AG04449 (cell line): ENCODE measurements at regions not wholly inside any gene's neighbourhood (a gene's known extent, or its start where the extent isn't known, plus 50 kb on each side); places are given as distances from the start of the nearest gene placed in this dataset.

Experiments used
- CTCF ChIA-PET: fragments of 350-600 bp; formaldehyde crosslinking; extraction: SDS; loops from one replicate; lab custom pipeline; 2021; ENCODE audit warnings: antibody characterized with exemption; lab: Yijun Ruan, JAX
- POLR2A ChIA-PET: fragments of 400-600, 350-600 bp; formaldehyde crosslinking; extraction: SDS; loops from one replicate; lab custom pipeline; 2020; ENCODE audit warnings: antibody characterized with exemption, inconsistent platforms; lab: Yijun Ruan, JAX
- DNase-seq: peaks from one replicate; pipeline ENCODE4 v3.0.0-alpha.2; 2010; ENCODE audit warnings: low read depth, low spot score
- H3K4me3 ChIP-seq: 2 replicates; pipeline ENCODE4 v1.5.1; 2011; ENCODE audit warnings: low read depth, mild to moderate bottlenecking, control low read depth, low read length
- TF ChIP-seq, protein P1 (sequence below): IDR thresholded peaks from one replicate; pipeline ENCODE4 v1.5.1; 2011; ENCODE audit warnings: mild to moderate bottlenecking, moderate library complexity, low read length, control low read depth, inconsistent platforms; ENCODE audit not compliant: insufficient read depth; ENCODE audit errors: missing control alignments

DNA sequence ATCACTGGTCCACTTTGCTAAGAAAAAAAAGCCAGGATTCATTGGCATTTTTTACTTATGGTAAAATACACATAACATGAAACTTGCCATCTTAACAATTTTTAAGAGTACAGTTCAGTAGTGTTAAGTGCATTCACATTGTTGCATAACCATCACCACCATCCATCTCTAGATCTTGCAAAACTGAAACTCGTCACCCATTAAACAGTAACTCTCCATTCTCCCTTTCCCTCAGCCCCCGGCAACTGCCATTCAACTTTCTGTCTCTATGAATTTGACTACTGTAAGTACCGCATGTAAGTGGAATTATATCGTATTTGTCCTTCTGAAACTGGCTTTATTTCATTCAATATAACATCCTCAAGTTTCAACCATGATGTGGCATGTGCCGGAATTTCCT lies 56.3 kb upstream of the LNX1 start:
- ChIA-PET POLR2A (no interaction called here), CTCF (no interaction called here)
- H3K4me3 ChIP-seq: no peak overlapping the region
- TF ChIP-seq, protein P1, sequence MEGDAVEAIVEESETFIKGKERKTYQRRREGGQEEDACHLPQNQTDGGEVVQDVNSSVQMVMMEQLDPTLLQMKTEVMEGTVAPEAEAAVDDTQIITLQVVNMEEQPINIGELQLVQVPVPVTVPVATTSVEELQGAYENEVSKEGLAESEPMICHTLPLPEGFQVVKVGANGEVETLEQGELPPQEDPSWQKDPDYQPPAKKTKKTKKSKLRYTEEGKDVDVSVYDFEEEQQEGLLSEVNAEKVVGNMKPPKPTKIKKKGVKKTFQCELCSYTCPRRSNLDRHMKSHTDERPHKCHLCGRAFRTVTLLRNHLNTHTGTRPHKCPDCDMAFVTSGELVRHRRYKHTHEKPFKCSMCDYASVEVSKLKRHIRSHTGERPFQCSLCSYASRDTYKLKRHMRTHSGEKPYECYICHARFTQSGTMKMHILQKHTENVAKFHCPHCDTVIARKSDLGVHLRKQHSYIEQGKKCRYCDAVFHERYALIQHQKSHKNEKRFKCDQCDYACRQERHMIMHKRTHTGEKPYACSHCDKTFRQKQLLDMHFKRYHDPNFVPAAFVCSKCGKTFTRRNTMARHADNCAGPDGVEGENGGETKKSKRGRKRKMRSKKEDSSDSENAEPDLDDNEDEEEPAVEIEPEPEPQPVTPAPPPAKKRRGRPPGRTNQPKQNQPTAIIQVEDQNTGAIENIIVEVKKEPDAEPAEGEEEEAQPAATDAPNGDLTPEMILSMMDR: no peak
- DNase-seq: no peak

DNA sequence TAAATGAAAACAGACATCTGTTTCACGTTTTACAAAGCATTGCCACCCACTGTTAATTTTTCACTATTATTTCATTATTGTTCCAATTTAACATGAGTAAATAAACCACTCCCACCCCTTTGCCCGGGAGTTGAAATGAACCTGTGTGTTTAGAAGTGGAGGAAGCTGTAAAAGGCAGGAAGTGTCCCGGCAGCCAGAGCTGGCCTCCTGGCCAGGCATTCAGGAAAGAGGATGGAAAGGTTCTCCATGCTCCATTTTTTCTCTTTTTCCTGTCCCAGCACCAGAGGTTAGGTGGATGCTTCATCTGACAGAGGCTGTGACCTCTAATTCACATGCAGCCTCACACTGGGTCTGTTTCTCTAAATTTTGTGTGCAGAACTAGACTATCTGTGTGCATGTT lies 55.5 kb upstream of the LNX1 start:
- CTCF ChIA-PET: interaction anchor here (1.3 kb wide), 1 partner anchor 7 kb away, joined by 3 read pairs; no protein-coding TSS in a partner anchor
- POLR2A ChIA-PET: no interaction called here
- TF ChIP-seq, protein P1: no peak
- no peak overlapping the region for H3K4me3 ChIP-seq
- DNase-seq: no peak

DNA sequence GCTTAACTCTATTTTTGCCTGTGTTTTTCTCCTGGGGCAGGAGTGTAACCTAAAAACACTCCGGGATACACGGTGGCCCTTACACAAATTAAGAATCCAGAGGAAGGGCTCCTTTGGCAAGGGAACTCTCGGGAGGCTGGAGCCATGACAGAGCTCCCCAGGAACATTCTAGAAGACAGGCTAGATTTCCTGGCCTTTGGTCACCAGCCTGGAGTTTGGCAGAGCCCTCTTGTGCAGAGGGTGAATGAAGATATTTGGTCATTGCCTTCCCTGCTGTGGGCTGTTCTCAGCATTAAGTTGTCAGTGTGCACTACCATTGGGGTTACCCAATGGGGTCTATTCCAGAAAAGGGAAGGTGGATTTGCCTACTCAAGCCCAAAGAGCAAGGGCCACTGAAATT lies 53.8 kb upstream of the LNX1 start:
- CTCF ChIA-PET: no interaction called here
- TF ChIP-seq, protein P1: no peak
- H3K4me3 ChIP-seq: no peak overlapping the region
- DNase-seq: no peak
- POLR2A ChIA-PET: no interaction called here

DNA sequence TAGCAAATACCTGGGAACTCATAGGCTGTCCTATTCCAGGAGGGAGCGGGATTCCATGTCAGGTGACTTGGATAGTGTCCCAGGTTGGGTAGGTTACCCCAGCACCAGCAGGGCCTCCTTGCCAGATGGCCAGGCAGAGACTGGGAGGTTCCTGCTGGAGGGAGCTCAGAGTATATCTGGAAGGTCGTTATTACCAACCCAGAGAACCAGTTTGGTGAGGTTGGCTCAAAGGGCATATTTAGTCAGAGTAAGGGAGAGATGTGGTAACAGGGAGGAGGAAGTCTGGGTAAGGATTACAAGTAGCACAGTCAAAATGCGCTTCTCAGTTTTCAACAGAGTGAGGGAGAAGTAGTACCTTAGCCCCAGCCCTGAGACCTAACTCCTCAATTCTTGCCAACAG lies 53.3 kb upstream of the LNX1 start:
- no peak overlapping the region for H3K4me3 ChIP-seq
- ChIA-PET POLR2A (no interaction called here), CTCF (interaction anchor here (1.0 kb wide), 2 partner anchors 10 to 154 kb away, joined by 3 read pairs; no protein-coding TSS in a partner anchor)
- no peak for DNase-seq
- TF ChIP-seq, protein P1: no peak
